Neural progenitor cell (in vitro differentiated cells): ENCODE measurements at regions not wholly inside any gene's neighbourhood (a gene's known extent, or its start where the extent isn't known, plus 50 kb on each side); places are given as distances from the start of the nearest gene placed in this dataset.

Source experiments
- EZH2 ChIP-seq: fragments of 200-600 bp; sonication (generic); IDR thresholded peaks from 2 replicates; pipeline ENCODE4 v1.6.1; 2017; ENCODE audit warnings: antibody characterized with exemption, mild to moderate bottlenecking, moderate library complexity
- EZH2phosphoT487 ChIP-seq: fragments of 200-600 bp; sonication (generic); IDR thresholded peaks from 2 replicates; pipeline ENCODE4 v1.6.1; 2017; ENCODE audit warnings: antibody characterized with exemption
- TF ChIP-seq, protein P1 (sequence below): fragments of 200-600 bp; sonication (generic); IDR thresholded peaks from 2 replicates; pipeline ENCODE4 v1.5.1; 2017; ENCODE audit warnings: antibody characterized with exemption, mild to moderate bottlenecking

DNA sequence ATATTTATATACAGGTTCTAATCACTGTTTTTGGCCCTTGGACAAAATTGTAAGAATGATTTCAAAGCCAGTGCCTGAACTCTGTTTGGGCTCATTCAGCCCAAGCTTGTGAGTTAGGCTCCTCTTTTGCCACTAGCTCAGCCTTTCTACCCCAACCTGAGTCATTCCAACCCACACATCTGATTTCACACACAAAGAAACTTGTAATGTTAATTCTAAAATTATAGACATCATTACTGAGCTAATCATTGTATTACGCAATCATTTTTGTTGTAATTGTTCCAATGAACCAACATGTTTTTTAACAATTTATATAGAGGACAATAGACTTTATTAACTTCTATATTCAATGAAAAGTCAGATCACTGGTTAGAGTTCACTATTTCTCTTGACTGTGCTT, 441.1 kb downstream of the ETNK1 start:
- TF ChIP-seq, protein P1, sequence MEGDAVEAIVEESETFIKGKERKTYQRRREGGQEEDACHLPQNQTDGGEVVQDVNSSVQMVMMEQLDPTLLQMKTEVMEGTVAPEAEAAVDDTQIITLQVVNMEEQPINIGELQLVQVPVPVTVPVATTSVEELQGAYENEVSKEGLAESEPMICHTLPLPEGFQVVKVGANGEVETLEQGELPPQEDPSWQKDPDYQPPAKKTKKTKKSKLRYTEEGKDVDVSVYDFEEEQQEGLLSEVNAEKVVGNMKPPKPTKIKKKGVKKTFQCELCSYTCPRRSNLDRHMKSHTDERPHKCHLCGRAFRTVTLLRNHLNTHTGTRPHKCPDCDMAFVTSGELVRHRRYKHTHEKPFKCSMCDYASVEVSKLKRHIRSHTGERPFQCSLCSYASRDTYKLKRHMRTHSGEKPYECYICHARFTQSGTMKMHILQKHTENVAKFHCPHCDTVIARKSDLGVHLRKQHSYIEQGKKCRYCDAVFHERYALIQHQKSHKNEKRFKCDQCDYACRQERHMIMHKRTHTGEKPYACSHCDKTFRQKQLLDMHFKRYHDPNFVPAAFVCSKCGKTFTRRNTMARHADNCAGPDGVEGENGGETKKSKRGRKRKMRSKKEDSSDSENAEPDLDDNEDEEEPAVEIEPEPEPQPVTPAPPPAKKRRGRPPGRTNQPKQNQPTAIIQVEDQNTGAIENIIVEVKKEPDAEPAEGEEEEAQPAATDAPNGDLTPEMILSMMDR: no peak
- no peak for TF ChIP-seq EZH2
- TF ChIP-seq EZH2phosphoT487: no peak
